Liver (tissue), 8 donors: ENCODE measurements at regions not wholly inside any gene's neighbourhood (a gene's known extent, or its start where the extent isn't known, plus 50 kb on each side); places are given as distances from the start of the nearest gene placed in this dataset.

Source experiments
- DNase-seq: peaks from one replicate; pipeline ENCODE4 v3.0.0-alpha.2; 2017; ENCODE audit warnings: low spot score
- H3K27ac ChIP-seq, 2 donors: one replicate each; pipeline ENCODE4 v1.7.0; 2013; ENCODE audit warnings: inconsistent platforms in 2 of 2, low read length in 2 of 2, control low read depth in 1 of 2, low read depth in 1 of 2, mild to moderate bottlenecking in 1 of 2
- H3K27me3 ChIP-seq, 4 donors: one replicate each; pipeline versions ENCODE4 v1.6.1 to v1.7.0; 2013; ENCODE audit warnings: low read length in 3 of 4, inconsistent platforms in 1 of 4, mild to moderate bottlenecking in 1 of 4, moderate library complexity in 1 of 4; ENCODE audit not compliant: control insufficient read depth in 4 of 4, insufficient read depth in 4 of 4
- H3K36me3 ChIP-seq, 4 donors: one replicate each; pipeline versions ENCODE4 v1.6.1 to v1.7.0; 2013; ENCODE audit warnings: low read length in 3 of 4, mild to moderate bottlenecking in 3 of 4, low read depth in 1 of 4, moderate library complexity in 1 of 4; ENCODE audit not compliant: control insufficient read depth in 4 of 4, insufficient read depth in 3 of 4
- H3K4me1 ChIP-seq, 4 donors: one replicate each; pipeline versions ENCODE4 v1.6.1 to v1.7.0; 2013; ENCODE audit warnings: low read length in 3 of 4, mild to moderate bottlenecking in 3 of 4, moderate library complexity in 1 of 4; ENCODE audit not compliant: control insufficient read depth in 4 of 4, insufficient read depth in 4 of 4
- H3K4me3 ChIP-seq, 3 donors: one replicate each; pipeline versions ENCODE4 v1.6.1 to v1.7.0; 2013; ENCODE audit warnings: low read length in 3 of 3, control low read depth in 1 of 3, low read depth in 1 of 3, mild to moderate bottlenecking in 1 of 3
- H3K9ac ChIP-seq, 2 donors: one replicate each; pipeline ENCODE4 v1.7.0; 2013; ENCODE audit warnings: low read length in 2 of 2, mild to moderate bottlenecking in 2 of 2, moderate library complexity in 2 of 2, control low read depth in 1 of 2, low read depth in 1 of 2
- H3K9me3 ChIP-seq, 4 donors: one replicate each; pipeline versions ENCODE4 v1.6.1 to v1.7.0; 2013; ENCODE audit warnings: low read length in 3 of 4; ENCODE audit not compliant: control insufficient read depth in 4 of 4
- EGR1 ChIP-seq, 2 donors: IDR thresholded peaks; 2 replicates each; pipeline ENCODE4 v1.6.1; 2016 to 2018; ENCODE audit warnings: antibody characterized with exemption in 2 of 2, low read depth in 2 of 2
- GABPA ChIP-seq, 2 donors: IDR thresholded peaks in 1 of 2; conservative IDR thresholded peaks in 1 of 2; 2 replicates each; pipeline ENCODE4 v1.6.1; 2016; ENCODE audit warnings: antibody characterized with exemption in 2 of 2, mild to moderate bottlenecking in 1 of 2, moderate library complexity in 1 of 2
- HNF4A ChIP-seq, 2 donors: conservative IDR thresholded peaks; 2 replicates each; pipeline ENCODE4 v1.6.1; 2016; ENCODE audit warnings: antibody characterized with exemption in 2 of 2, mild to moderate bottlenecking in 2 of 2
- HNF4G ChIP-seq: IDR thresholded peaks from 2 replicates; pipeline ENCODE4 v1.6.1; 2016; ENCODE audit warnings: antibody characterized with exemption
- JUND ChIP-seq, 2 donors: IDR thresholded peaks; 2 replicates each; pipeline ENCODE4 v1.6.1; 2016; ENCODE audit warnings: antibody characterized with exemption in 2 of 2
- NR2F2 ChIP-seq: IDR thresholded peaks from 2 replicates; pipeline ENCODE4 v1.6.1; 2016; ENCODE audit warnings: antibody characterized with exemption
- RAD21 ChIP-seq, 2 donors: IDR thresholded peaks; 2 replicates each; pipeline ENCODE4 v1.6.1; 2016; ENCODE audit warnings: antibody characterized with exemption in 2 of 2, mild to moderate bottlenecking in 2 of 2
- RXRA ChIP-seq, 2 donors: IDR thresholded peaks; 2 replicates each; pipeline ENCODE4 v1.6.1; 2017 to 2018; ENCODE audit warnings: antibody characterized with exemption in 2 of 2, mild to moderate bottlenecking in 1 of 2
- WGBS: extraction: QIAGEN DNeasy Blood & Tissue Kit; methylation state at CpG from one replicate; pipeline ENCODE4 v1.1.7; 2013; 5-methylcytosine and 5-hydroxymethylcytosine counted together
- TF ChIP-seq, protein P1 (sequence below): fragments of 150-350 bp; IDR thresholded peaks from 2 replicates; pipeline ENCODE4 v1.5.1; 2017; ENCODE audit warnings: improper control_type of control experiment, low read depth, low read length; ENCODE audit not compliant: missing input control
- TF ChIP-seq, protein P2 (sequence below): IDR thresholded peaks from 2 replicates; pipeline ENCODE4 v1.6.1; 2016; ENCODE audit warnings: antibody characterized with exemption, mild to moderate bottlenecking
- TF ChIP-seq, protein P3 (sequence below): IDR thresholded peaks from 2 replicates; pipeline ENCODE4 v1.6.1; 2016; ENCODE audit warnings: antibody characterized with exemption
- TF ChIP-seq, protein P4 (sequence below): IDR thresholded peaks from 2 replicates; pipeline ENCODE4 v1.6.1; 2016; ENCODE audit warnings: antibody characterized with exemption
- TF ChIP-seq, protein P5 (sequence below): IDR thresholded peaks from 2 replicates; pipeline ENCODE4 v1.6.1; 2016; ENCODE audit warnings: antibody characterized with exemption
- donor health status: healthy.
- donor health status: healthy.
- donor health status: healthy.
- donor health status: healthy.
- donor health status: healthy.

DNA sequence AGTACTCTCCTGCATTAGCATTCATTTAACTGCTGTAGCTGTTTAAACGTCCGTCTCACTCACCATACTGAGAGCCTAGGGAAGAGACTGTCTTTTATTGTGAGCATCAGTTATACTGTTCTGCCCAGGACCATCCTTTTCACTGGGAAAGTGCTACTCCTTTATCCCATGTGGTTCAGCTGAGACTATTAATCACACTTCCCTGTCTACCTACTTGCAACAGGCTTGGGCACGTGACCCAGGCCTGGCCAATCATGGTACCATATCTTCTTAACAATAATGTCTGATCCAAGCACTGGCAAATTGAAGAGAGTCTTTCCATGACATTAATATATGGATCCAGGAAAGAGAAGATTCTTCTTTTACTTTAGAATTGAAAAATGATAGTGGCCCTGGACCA lies 108.1 kb downstream of the TM2D1 start:
- H3K4me3 ChIP-seq, result no peak overlapping the region
- H3K4me1 ChIP-seq, result no peaks in the 10 kb centered on the region
- no peak for DNase-seq
- H3K9ac ChIP-seq, result no peak overlapping the region
- no peaks in the 10 kb centered on the region for H3K36me3 ChIP-seq
- no peak overlapping the region for H3K27ac ChIP-seq
- H3K9me3 ChIP-seq, result peaks cover 0 to 3% (median 0%) of the 10 kb centered on the region in 4 donors
- TF ChIP-seq, protein P1, sequence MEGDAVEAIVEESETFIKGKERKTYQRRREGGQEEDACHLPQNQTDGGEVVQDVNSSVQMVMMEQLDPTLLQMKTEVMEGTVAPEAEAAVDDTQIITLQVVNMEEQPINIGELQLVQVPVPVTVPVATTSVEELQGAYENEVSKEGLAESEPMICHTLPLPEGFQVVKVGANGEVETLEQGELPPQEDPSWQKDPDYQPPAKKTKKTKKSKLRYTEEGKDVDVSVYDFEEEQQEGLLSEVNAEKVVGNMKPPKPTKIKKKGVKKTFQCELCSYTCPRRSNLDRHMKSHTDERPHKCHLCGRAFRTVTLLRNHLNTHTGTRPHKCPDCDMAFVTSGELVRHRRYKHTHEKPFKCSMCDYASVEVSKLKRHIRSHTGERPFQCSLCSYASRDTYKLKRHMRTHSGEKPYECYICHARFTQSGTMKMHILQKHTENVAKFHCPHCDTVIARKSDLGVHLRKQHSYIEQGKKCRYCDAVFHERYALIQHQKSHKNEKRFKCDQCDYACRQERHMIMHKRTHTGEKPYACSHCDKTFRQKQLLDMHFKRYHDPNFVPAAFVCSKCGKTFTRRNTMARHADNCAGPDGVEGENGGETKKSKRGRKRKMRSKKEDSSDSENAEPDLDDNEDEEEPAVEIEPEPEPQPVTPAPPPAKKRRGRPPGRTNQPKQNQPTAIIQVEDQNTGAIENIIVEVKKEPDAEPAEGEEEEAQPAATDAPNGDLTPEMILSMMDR, result no peak
- TF ChIP-seq, protein P2, sequence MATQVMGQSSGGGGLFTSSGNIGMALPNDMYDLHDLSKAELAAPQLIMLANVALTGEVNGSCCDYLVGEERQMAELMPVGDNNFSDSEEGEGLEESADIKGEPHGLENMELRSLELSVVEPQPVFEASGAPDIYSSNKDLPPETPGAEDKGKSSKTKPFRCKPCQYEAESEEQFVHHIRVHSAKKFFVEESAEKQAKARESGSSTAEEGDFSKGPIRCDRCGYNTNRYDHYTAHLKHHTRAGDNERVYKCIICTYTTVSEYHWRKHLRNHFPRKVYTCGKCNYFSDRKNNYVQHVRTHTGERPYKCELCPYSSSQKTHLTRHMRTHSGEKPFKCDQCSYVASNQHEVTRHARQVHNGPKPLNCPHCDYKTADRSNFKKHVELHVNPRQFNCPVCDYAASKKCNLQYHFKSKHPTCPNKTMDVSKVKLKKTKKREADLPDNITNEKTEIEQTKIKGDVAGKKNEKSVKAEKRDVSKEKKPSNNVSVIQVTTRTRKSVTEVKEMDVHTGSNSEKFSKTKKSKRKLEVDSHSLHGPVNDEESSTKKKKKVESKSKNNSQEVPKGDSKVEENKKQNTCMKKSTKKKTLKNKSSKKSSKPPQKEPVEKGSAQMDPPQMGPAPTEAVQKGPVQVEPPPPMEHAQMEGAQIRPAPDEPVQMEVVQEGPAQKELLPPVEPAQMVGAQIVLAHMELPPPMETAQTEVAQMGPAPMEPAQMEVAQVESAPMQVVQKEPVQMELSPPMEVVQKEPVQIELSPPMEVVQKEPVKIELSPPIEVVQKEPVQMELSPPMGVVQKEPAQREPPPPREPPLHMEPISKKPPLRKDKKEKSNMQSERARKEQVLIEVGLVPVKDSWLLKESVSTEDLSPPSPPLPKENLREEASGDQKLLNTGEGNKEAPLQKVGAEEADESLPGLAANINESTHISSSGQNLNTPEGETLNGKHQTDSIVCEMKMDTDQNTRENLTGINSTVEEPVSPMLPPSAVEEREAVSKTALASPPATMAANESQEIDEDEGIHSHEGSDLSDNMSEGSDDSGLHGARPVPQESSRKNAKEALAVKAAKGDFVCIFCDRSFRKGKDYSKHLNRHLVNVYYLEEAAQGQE, result no peak
- no peak for TF ChIP-seq NR2F2
- TF ChIP-seq RXRA (IDR thresholded peaks at IDR 0.05), result no peak
- no peak for TF ChIP-seq RAD21 (IDR thresholded peaks at IDR 0.05)
- TF ChIP-seq, protein P3, sequence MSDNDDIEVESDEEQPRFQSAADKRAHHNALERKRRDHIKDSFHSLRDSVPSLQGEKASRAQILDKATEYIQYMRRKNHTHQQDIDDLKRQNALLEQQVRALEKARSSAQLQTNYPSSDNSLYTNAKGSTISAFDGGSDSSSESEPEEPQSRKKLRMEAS, result no peak
- TF ChIP-seq JUND (IDR thresholded peaks at IDR 0.05), result no peak
- TF ChIP-seq, protein P4, sequence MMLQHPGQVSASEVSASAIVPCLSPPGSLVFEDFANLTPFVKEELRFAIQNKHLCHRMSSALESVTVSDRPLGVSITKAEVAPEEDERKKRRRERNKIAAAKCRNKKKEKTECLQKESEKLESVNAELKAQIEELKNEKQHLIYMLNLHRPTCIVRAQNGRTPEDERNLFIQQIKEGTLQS, result no peak
- TF ChIP-seq HNF4A (conservative IDR thresholded peaks at IDR 0.05), result no peak
- no peak for TF ChIP-seq GABPA (IDR thresholded peaks at IDR 0.05 in 1 of 2, conservative IDR thresholded peaks at IDR 0.05 in 1 of 2)
- 91% methylated on average over 3 of the region's 3 CpGs for WGBS
- H3K27me3 ChIP-seq, result no peaks in the 10 kb centered on the region

DNA sequence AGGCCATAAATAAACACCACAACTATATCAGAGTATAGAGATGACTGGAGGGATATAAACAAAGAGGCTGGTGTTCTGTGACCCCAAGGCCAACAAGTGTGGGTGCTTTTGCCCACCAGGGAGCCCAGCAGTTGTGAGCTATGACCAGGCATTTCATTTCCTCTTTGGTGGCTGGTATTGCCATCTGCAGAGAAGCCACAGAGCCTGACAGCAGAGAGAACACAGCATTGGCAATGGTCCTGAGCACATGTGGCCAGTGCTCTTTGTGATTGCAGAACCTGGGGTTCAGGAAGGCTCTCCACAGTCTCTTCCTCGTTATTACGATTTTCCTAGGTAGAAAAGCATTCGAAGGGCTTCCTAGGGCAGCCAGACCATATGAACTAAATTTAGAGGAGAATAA lies 112.3 kb downstream of the TM2D1 start:
- no peak for DNase-seq
- Histone ChIP-seq H3K4me3 (no peak overlapping the region), H3K4me1 (no peaks in the 10 kb centered on the region), H3K27ac (no peak overlapping the region), H3K9ac (no peak overlapping the region), H3K27me3 (no peaks in the 10 kb centered on the region), H3K36me3 (no peaks in the 10 kb centered on the region), H3K9me3 (peaks cover 0 to 3% (median 0%) of the 10 kb centered on the region in 4 donors)
- 72% methylated on average over 3 of the region's 3 CpGs for WGBS
- TF ChIP-seq HNF4G (no peak), JUND (IDR thresholded peaks at IDR 0.05) (no peak), HNF4A (conservative IDR thresholded peaks at IDR 0.05) (no peak), RAD21 (IDR thresholded peaks at IDR 0.05) (no peak), EGR1 (IDR thresholded peaks at IDR 0.05; ENCODE audit: low read depth in 2 of 2) (no peak), RXRA (IDR thresholded peaks at IDR 0.05) (no peak)
- TF ChIP-seq, protein P4, result no peak
- TF ChIP-seq, protein P5, sequence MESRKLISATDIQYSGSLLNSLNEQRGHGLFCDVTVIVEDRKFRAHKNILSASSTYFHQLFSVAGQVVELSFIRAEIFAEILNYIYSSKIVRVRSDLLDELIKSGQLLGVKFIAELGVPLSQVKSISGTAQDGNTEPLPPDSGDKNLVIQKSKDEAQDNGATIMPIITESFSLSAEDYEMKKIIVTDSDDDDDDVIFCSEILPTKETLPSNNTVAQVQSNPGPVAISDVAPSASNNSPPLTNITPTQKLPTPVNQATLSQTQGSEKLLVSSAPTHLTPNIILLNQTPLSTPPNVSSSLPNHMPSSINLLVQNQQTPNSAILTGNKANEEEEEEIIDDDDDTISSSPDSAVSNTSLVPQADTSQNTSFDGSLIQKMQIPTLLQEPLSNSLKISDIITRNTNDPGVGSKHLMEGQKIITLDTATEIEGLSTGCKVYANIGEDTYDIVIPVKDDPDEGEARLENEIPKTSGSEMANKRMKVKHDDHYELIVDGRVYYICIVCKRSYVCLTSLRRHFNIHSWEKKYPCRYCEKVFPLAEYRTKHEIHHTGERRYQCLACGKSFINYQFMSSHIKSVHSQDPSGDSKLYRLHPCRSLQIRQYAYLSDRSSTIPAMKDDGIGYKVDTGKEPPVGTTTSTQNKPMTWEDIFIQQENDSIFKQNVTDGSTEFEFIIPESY, result no peak
- TF ChIP-seq, protein P1, result no peak
